Fibroblast of skin of abdomen (primary cell): ENCODE measurements at regions not wholly inside any gene's neighbourhood (a gene's known extent, or its start where the extent isn't known, plus 50 kb on each side); places are given as distances from the start of the nearest gene placed in this dataset.
"Not testable (repeated sequence)": the region's sequence is repeated elsewhere in the genome, so short reads cannot be mapped to it uniquely, and the experiment has no call there.

Source experiments
- DNase-seq: peaks from one replicate; pipeline ENCODE4 v3.0.0-alpha.2; 2013

GRCh38 chrX:115357326-115358120, 68.0 kb downstream of the LUZP4 start:
- DNase-seq = no peak

GRCh38 chrX:115359508-115359907, 70.0 kb downstream of the LUZP4 start:
- DNase-seq = not testable (repeated sequence)

- peak; percentile 27 for DNase-seq
Observed at GRCh38 chrX:115360220-115360781, 70.8 kb downstream of the LUZP4 start.

- peak; percentile 67 for DNase-seq
Observed at GRCh38 chrX:115362334-115363095, 73.0 kb downstream of the LUZP4 start.

- DNase-seq = no peak
Observed at GRCh38 chrX:115363372-115363771, 73.9 kb downstream of the LUZP4 start.

- no peak for DNase-seq
Observed at GRCh38 chrX:115363897-115364296, 74.4 kb downstream of the LUZP4 start.

- no peak for DNase-seq
Observed at GRCh38 chrX:115364670-115365069, 75.2 kb downstream of the LUZP4 start.

- DNase-seq = no peak
Observed at GRCh38 chrX:115366535-115366934, 77.0 kb downstream of the LUZP4 start.

- peak; percentile 41 for DNase-seq
Observed at GRCh38 chrX:115367455-115367854, 77.9 kb downstream of the LUZP4 start.

GRCh38 chrX:115367951-115368350, 78.4 kb downstream of the LUZP4 start:
- DNase-seq = peak; percentile 53

- no peak for DNase-seq
Observed at GRCh38 chrX:115368876-115369275, 79.4 kb downstream of the LUZP4 start.

- DNase-seq = peak; percentile 75
Observed at GRCh38 chrX:115372152-115372551, 82.6 kb downstream of the LUZP4 start.

- DNase-seq = no peak
Observed at GRCh38 chrX:115373308-115373707, 83.8 kb downstream of the LUZP4 start.

- peak; percentile 44 for DNase-seq
Observed at GRCh38 chrX:115378471-115378870, 89.0 kb downstream of the LUZP4 start.

- DNase-seq = no peak
Observed at GRCh38 chrX:115387327-115387726, 97.8 kb downstream of the LUZP4 start.

- DNase-seq = no peak
Observed at GRCh38 chrX:115388879-115389278, 99.4 kb downstream of the LUZP4 start.

- DNase-seq = peak; percentile 18
Observed at GRCh38 chrX:115390078-115390477, 100.6 kb downstream of the LUZP4 start.

GRCh38 chrX:115392031-115392430, 102.5 kb downstream of the LUZP4 start:
- no peak for DNase-seq

GRCh38 chrX:115392871-115393270, 103.4 kb downstream of the LUZP4 start:
- no peak for DNase-seq

GRCh38 chrX:115393271-115393670, 103.8 kb downstream of the LUZP4 start:
- DNase-seq = peak; percentile 66

GRCh38 chrX:115394806-115395205, 105.3 kb downstream of the LUZP4 start:
- DNase-seq = not testable (repeated sequence)

- DNase-seq = no peak
Observed at GRCh38 chrX:115399306-115399705, 109.8 kb downstream of the LUZP4 start.

GRCh38 chrX:115400960-115401359, 111.4 kb downstream of the LUZP4 start:
- no peak for DNase-seq

- no peak for DNase-seq
Observed at GRCh38 chrX:115402299-115402698, 112.8 kb downstream of the LUZP4 start.
